MCF 10A (cell line): ENCODE measurements at regions not wholly inside any gene's neighbourhood (a gene's known extent, or its start where the extent isn't known, plus 50 kb on each side); places are given as distances from the start of the nearest gene placed in this dataset.
"Not testable (repeated sequence)": the region's sequence is repeated elsewhere in the genome, so short reads cannot be mapped to it uniquely, and the experiment has no call there.

Experiments used
- BruUV-seq: library from RNA; stranded (reverse); fragments of 400-500 nt; replicated peaks from 2 replicates; lab custom pipeline; 2021; lab: Mats Ljungman, UMichigan
- CTCF ChIA-PET: fragments of 300-600 bp; sonication (Branson Sonifier 250); formaldehyde crosslinking; extraction: SDS; loops from one replicate; lab custom pipeline; 2021; ENCODE audit warnings: antibody characterized with exemption, inconsistent platforms; lab: Yijun Ruan, JAX
- POLR2A ChIA-PET: fragments of 300-600, 350-650 bp; sonication (Branson Sonifier 250); formaldehyde crosslinking; extraction: SDS; loops from one replicate; lab custom pipeline; 2020; ENCODE audit warnings: antibody characterized with exemption, inconsistent platforms; lab: Yijun Ruan, JAX
- DNase-seq: peaks from one replicate; pipeline ENCODE4 v3.0.0-alpha.2; 2018; ENCODE audit not compliant: unreplicated experiment
- H3K27ac Mint-ChIP-seq: one replicate; pipeline ENCODE4 v1.8.0; 2022; ENCODE audit warnings: mild to moderate bottlenecking, low read depth, mixed read lengths; ENCODE audit not compliant: unreplicated experiment
- H3K27me3 Mint-ChIP-seq: one replicate; pipeline ENCODE4 v1.8.0; 2022; ENCODE audit warnings: mixed read lengths; ENCODE audit not compliant: insufficient read depth, unreplicated experiment
- H3K36me3 Mint-ChIP-seq: one replicate; pipeline ENCODE4 v1.8.0; 2022; ENCODE audit warnings: mild to moderate bottlenecking, moderate library complexity, mixed read lengths; ENCODE audit not compliant: insufficient read depth, unreplicated experiment
- H3K4me1 Mint-ChIP-seq: one replicate; pipeline ENCODE4 v1.8.0; 2022; ENCODE audit warnings: mixed read lengths; ENCODE audit not compliant: insufficient read depth, unreplicated experiment
- H3K4me3 Mint-ChIP-seq: one replicate; pipeline ENCODE4 v1.8.0; 2022; ENCODE audit warnings: mild to moderate bottlenecking, moderate library complexity, mixed read lengths; ENCODE audit not compliant: unreplicated experiment
- H3K9me3 Mint-ChIP-seq: one replicate; pipeline ENCODE4 v1.8.0; 2022; ENCODE audit warnings: mixed read lengths; ENCODE audit not compliant: unreplicated experiment
- CTCF ChIP-seq: fragments of 200-600 bp; IDR thresholded peaks from one replicate; pipeline ENCODE4 v1.8.0; 2022; ENCODE audit warnings: antibody characterized with exemption, mild to moderate bottlenecking; ENCODE audit not compliant: unreplicated experiment
- intact Hi-C: fragments of 100-400 bp; cut with micrococcal nuclease; formaldehyde crosslinking; loops from 2 replicates; pipeline ENCODE4 v1.14.1; 2022

GRCh38 chr2:39919511-39920306 is 140.7 kb upstream of the THUMPD2 start:
- TF ChIP-seq CTCF, result no peak
- Mint-ChIP-seq H3K4me1 (no peaks in the 10 kb centered on the region), H3K36me3 (peaks cover 6% of the 10 kb centered on the region), H3K9me3 (no peaks in the 10 kb centered on the region), H3K27ac (no peak overlapping the region), H3K27me3 (no peaks in the 10 kb centered on the region), H3K4me3 (no peak overlapping the region)
- DNase-seq, result no peak
- ChIA-PET POLR2A (no interaction called here), CTCF (interaction anchor here (0.6 to 1.0 kb wide), 2 partner anchors 1782 to 1861 kb away, joined by 4 to 5 read pairs; no protein-coding TSS in a partner anchor)
- intact Hi-C loops, result loop anchor here (10.0 kb wide), 2 partner anchors 185 to 1485 kb away; no protein-coding TSS in a partner anchor
- no TSS peak for BruUV-seq

GRCh38 chr2:39918886-39919285 is 139.8 kb upstream of the THUMPD2 start:
- intact Hi-C loops, result loop anchor here (10.0 kb wide), 2 partner anchors 186 to 1486 kb away; no protein-coding TSS in a partner anchor
- Mint-ChIP-seq H3K27me3 (no peaks in the 10 kb centered on the region), H3K9me3 (no peaks in the 10 kb centered on the region), H3K36me3 (peaks cover 6% of the 10 kb centered on the region), H3K4me1 (peaks cover 4% of the 10 kb centered on the region), H3K4me3 (no peak overlapping the region), H3K27ac (no peak overlapping the region)
- POLR2A ChIA-PET, result interaction anchor here (0.6 kb wide), 1 partner anchor 438 kb away, joined by 3 read pairs; no protein-coding TSS in a partner anchor
- DNase-seq, result no peak
- no peak for TF ChIP-seq CTCF
- CTCF ChIA-PET, result interaction anchor here (0.6 kb wide), 1 partner anchor 532 kb away, joined by 3 read pairs; no protein-coding TSS in a partner anchor
- no TSS peak for BruUV-seq

GRCh38 chr2:39917371-39917770 is 138.3 kb upstream of the THUMPD2 start:
- BruUV-seq, H3K4me3 Mint-ChIP-seq, H3K36me3 Mint-ChIP-seq, POLR2A ChIA-PET, DNase-seq, H3K9me3 Mint-ChIP-seq, H3K27me3 Mint-ChIP-seq, H3K4me1 Mint-ChIP-seq, H3K27ac Mint-ChIP-seq: not testable (repeated sequence)
- CTCF ChIA-PET, result interaction anchor here (0.6 to 0.7 kb wide), 2 partner anchors 328 to 639 kb away, joined by 4 to 5 read pairs; no protein-coding TSS in a partner anchor
- intact Hi-C loops, result loop anchor here (10.0 kb wide), 2 partner anchors 187 to 1487 kb away; no protein-coding TSS in a partner anchor

- ChIA-PET POLR2A (no interaction called here), CTCF (interaction anchor here (0.6 to 6.9 kb wide), 18 partner anchors 8 to 1854 kb away, joined by 3 to 95 read pairs (median 4); no protein-coding TSS in a partner anchor)
- Mint-ChIP-seq H3K27me3 (no peaks in the 10 kb centered on the region), H3K27ac (no peak overlapping the region), H3K9me3 (no peaks in the 10 kb centered on the region), H3K4me3 (no peak overlapping the region), H3K36me3 (peaks cover 6% of the 10 kb centered on the region), H3K4me1 (peaks cover 7% of the 10 kb centered on the region)
- no peak for TF ChIP-seq CTCF
- no peak for DNase-seq
- no TSS peak for BruUV-seq
- intact Hi-C loops, result loop anchor here (10.0 kb wide), 2 partner anchors 190 to 1490 kb away; no protein-coding TSS in a partner anchor
Observed at GRCh38 chr2:39914949-39915348, 135.9 kb upstream of the THUMPD2 start.
